ENCODE measurements at regions not wholly inside any gene's neighbourhood (a gene's known extent, or its start where the extent isn't known, plus 50 kb on each side); places are given as distances from the start of the nearest gene placed in this dataset.

- Histone ChIP-seq H3K4me3 (no peak overlapping the region), H3K36me3 (no peaks in the 10 kb centered on the region), H3K9me3 (ENCODE audit: low read depth) (no peaks in the 10 kb centered on the region), H3K4me1 (ENCODE audit: low read depth) (no peaks in the 10 kb centered on the region), H3K27ac (no peak overlapping the region), H3K27me3 (no peaks in the 10 kb centered on the region)
- TF ChIP-seq, protein P1, sequence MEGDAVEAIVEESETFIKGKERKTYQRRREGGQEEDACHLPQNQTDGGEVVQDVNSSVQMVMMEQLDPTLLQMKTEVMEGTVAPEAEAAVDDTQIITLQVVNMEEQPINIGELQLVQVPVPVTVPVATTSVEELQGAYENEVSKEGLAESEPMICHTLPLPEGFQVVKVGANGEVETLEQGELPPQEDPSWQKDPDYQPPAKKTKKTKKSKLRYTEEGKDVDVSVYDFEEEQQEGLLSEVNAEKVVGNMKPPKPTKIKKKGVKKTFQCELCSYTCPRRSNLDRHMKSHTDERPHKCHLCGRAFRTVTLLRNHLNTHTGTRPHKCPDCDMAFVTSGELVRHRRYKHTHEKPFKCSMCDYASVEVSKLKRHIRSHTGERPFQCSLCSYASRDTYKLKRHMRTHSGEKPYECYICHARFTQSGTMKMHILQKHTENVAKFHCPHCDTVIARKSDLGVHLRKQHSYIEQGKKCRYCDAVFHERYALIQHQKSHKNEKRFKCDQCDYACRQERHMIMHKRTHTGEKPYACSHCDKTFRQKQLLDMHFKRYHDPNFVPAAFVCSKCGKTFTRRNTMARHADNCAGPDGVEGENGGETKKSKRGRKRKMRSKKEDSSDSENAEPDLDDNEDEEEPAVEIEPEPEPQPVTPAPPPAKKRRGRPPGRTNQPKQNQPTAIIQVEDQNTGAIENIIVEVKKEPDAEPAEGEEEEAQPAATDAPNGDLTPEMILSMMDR (IDR thresholded peaks at IDR 0.05; ENCODE audit: low read depth, low read length): no peak
- DNase-seq (ENCODE audit: low read depth in 1 of 2, low spot score in 1 of 2): no peak
Observed at GRCh38 chr16:62105244-62105643, 69.0 kb upstream of the CDH8 start.

DNA sequence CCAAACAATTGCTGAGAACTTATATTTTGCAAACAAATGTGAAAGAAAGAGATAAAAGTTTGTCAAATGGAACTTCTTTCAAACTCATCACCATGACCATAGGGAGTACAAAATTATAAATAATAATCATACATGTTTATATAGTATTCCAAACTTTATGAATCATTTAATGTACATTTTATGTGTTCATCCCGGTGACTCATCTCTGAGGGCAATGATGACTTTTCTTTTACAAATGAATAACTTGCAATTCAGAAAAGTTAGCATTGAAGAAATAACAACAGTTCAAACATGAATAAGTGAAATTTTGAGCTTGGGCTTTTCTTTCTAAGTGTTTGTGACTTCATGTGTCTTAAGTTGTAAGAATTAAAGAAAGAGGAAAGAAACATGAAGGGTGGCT lies 66.3 kb upstream of the CDH8 start:
- no peak for DNase-seq (ENCODE audit: low read depth in 1 of 2, low spot score in 1 of 2)
- H3K27ac ChIP-seq: no peak overlapping the region
- H3K4me3 ChIP-seq: no peak overlapping the region
- no peaks in the 10 kb centered on the region for H3K27me3 ChIP-seq
- TF ChIP-seq, protein P1 (IDR thresholded peaks at IDR 0.05; ENCODE audit: low read depth, low read length): no peak
- H3K4me1 ChIP-seq (ENCODE audit: low read depth): no peaks in the 10 kb centered on the region
- H3K9me3 ChIP-seq (ENCODE audit: low read depth): no peaks in the 10 kb centered on the region
- H3K36me3 ChIP-seq: no peaks in the 10 kb centered on the region

- Histone ChIP-seq H3K4me1 (ENCODE audit: low read depth) (no peaks in the 10 kb centered on the region), H3K9me3 (ENCODE audit: low read depth) (no peaks in the 10 kb centered on the region), H3K4me3 (no peak overlapping the region), H3K27me3 (no peaks in the 10 kb centered on the region), H3K36me3 (no peaks in the 10 kb centered on the region), H3K27ac (no peak overlapping the region)
- DNase-seq (ENCODE audit: low read depth in 1 of 2, low spot score in 1 of 2): no peak
- TF ChIP-seq, protein P1 (IDR thresholded peaks at IDR 0.05; ENCODE audit: low read depth, low read length): no peak
Observed at GRCh38 chr16:62100651-62101050, 64.4 kb upstream of the CDH8 start.

GRCh38 chr16:62089715-62090114 lies 53.5 kb upstream of the CDH8 start:
- H3K27ac ChIP-seq: no peak overlapping the region
- no peaks in the 10 kb centered on the region for H3K4me1 ChIP-seq (ENCODE audit: low read depth)
- no peak for DNase-seq (ENCODE audit: low read depth in 1 of 2, low spot score in 1 of 2)
- H3K9me3 ChIP-seq (ENCODE audit: low read depth): no peaks in the 10 kb centered on the region
- no peaks in the 10 kb centered on the region for H3K36me3 ChIP-seq
- H3K27me3 ChIP-seq: no peaks in the 10 kb centered on the region
- no peak overlapping the region for H3K4me3 ChIP-seq
- TF ChIP-seq, protein P1 (IDR thresholded peaks at IDR 0.05; ENCODE audit: low read depth, low read length): no peak

- TF ChIP-seq, protein P1 (IDR thresholded peaks at IDR 0.05; ENCODE audit: low read depth, low read length): no peak
Observed at GRCh38 chr16:62088731-62089410, 52.6 kb upstream of the CDH8 start.

More at GRCh38 chr16:62088731-62089410, 52.6 kb upstream of the CDH8 start:
- H3K27ac ChIP-seq: no peak overlapping the region
- H3K36me3 ChIP-seq: no peaks in the 10 kb centered on the region
- H3K4me3 ChIP-seq: no peak overlapping the region
- no peaks in the 10 kb centered on the region for H3K9me3 ChIP-seq (ENCODE audit: low read depth)
- DNase-seq (ENCODE audit: low read depth in 1 of 2, low spot score in 1 of 2): no peak
- H3K4me1 ChIP-seq (ENCODE audit: low read depth): no peaks in the 10 kb centered on the region
- H3K27me3 ChIP-seq: no peaks in the 10 kb centered on the region

Measured in cardiac muscle cell (in vitro differentiated cells and primary cell).